SK-N-SH treated with all-trans-retinoic acid at 6 μM for 48 hours (cell line): ENCODE measurements at regions not wholly inside any gene's neighbourhood (a gene's known extent, or its start where the extent isn't known, plus 50 kb on each side); places are given as distances from the start of the nearest gene placed in this dataset.

Experiments
- CSDC2 ChIP-seq: fragments of 250-450 bp; sonication (Bioruptor Pico); IDR thresholded peaks from 2 replicates; pipeline ENCODE4 v1.5.0; 2020; ENCODE audit warnings: mild to moderate bottlenecking, moderate library complexity
- ZNF565 ChIP-seq: fragments of 450-650 bp; formaldehyde crosslinking; conservative IDR thresholded peaks from 2 replicates; pipeline ENCODE4 v1.5.0; 2020; ENCODE audit warnings: low read depth, mild to moderate bottlenecking, moderate library complexity
- TF ChIP-seq, protein P1 (sequence below): fragments of 250-450 bp; sonication (Bioruptor Pico); IDR thresholded peaks from 2 replicates; pipeline ENCODE4 v1.8.0; 2021; ENCODE audit warnings: low read depth, mild to moderate bottlenecking, moderate library complexity, borderline replicate concordance
- TF ChIP-seq, protein P2 (sequence below): fragments of 250-450 bp; sonication (Bioruptor Pico); IDR thresholded peaks from 2 replicates; pipeline ENCODE4 v1.5.1; 2020; ENCODE audit warnings: low read depth, mild to moderate bottlenecking, moderate library complexity

DNA sequence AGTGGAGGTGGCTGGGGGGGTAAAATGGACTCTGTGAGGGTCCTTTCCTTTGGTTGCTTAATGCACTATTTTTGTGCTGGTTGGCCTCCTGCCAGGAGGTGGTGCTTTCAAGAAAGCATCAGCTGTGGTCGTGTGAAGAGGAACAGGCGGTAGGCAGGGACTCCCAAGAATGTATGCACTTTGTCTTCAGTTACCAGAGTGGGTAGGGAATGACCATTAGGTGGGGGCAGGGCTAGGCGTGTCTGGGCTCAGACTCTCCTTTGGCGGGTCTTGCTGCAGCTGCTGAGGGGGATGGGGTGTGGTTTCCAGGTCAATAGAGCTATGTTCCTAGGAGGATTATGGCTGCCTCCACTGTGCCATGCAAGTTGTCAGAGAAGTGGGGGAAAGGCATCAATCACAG is 509.0 kb downstream of the PCDH19 start:
- TF ChIP-seq, protein P1, sequence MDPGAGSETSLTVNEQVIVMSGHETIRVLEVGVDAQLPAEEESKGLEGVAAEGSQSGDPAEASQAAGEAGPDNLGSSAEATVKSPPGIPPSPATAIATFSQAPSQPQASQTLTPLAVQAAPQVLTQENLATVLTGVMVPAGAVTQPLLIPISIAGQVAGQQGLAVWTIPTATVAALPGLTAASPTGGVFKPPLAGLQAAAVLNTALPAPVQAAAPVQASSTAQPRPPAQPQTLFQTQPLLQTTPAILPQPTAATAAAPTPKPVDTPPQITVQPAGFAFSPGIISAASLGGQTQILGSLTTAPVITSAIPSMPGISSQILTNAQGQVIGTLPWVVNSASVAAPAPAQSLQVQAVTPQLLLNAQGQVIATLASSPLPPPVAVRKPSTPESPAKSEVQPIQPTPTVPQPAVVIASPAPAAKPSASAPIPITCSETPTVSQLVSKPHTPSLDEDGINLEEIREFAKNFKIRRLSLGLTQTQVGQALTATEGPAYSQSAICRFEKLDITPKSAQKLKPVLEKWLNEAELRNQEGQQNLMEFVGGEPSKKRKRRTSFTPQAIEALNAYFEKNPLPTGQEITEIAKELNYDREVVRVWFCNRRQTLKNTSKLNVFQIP: no peak
- TF ChIP-seq, protein P2, sequence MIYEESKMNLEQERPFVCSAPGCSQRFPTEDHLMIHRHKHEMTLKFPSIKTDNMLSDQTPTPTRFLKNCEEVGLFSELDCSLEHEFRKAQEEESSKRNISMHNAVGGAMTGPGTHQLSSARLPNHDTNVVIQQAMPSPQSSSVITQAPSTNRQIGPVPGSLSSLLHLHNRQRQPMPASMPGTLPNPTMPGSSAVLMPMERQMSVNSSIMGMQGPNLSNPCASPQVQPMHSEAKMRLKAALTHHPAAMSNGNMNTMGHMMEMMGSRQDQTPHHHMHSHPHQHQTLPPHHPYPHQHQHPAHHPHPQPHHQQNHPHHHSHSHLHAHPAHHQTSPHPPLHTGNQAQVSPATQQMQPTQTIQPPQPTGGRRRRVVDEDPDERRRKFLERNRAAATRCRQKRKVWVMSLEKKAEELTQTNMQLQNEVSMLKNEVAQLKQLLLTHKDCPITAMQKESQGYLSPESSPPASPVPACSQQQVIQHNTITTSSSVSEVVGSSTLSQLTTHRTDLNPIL: no peak
- TF ChIP-seq CSDC2 (CRISPR knock-in tag) (no peak), ZNF565 (no peak)
